GM12891 (cell line): ENCODE measurements at regions not wholly inside any gene's neighbourhood (a gene's known extent, or its start where the extent isn't known, plus 50 kb on each side); places are given as distances from the start of the nearest gene placed in this dataset.

Experiments
- POLR2A ChIP-seq: IDR thresholded peaks from 2 replicates; pipeline ENCODE4 v1.6.1; 2011; ENCODE audit warnings: low read depth, low read length, control low read depth
- POLR2AphosphoS5 ChIP-seq: IDR thresholded peaks from 2 replicates; pipeline ENCODE4 v1.6.1; 2011; ENCODE audit warnings: low read depth, low read length, control low read depth
- POU2F2 ChIP-seq: IDR thresholded peaks from 2 replicates; pipeline ENCODE4 v1.6.1; 2011; ENCODE audit warnings: low read depth, mild to moderate bottlenecking, control low read depth, low read length, moderate library complexity
- TAF1 ChIP-seq: IDR thresholded peaks from 2 replicates; pipeline ENCODE4 v1.6.1; 2011; ENCODE audit warnings: low read depth, low read length, control low read depth

DNA sequence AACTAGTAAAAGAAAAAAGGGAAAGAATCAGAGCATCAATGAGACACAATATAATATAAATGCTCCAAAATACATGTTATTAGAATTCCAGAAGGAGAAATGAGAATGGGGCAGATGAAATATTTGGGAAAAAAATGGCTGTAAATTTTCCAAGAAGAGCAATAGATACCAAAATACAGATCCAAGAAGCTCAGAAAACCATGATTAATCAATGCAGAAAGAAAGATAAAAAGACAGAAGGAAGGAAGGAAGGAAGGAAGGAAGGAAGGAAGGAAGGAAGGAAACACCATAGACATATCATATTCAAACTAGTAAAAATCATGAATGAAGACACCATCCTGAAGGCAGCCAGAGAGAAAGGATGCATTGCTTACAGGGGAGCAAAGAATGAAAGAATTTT is 920.9 kb downstream of the EFNA5 start:
- TF ChIP-seq POLR2A, result no peak
- TF ChIP-seq TAF1, result no peak
- TF ChIP-seq POLR2AphosphoS5, result no peak
- no peak for TF ChIP-seq POU2F2
